Fibroblast of peridontal ligament (primary cell): ENCODE measurements at regions not wholly inside any gene's neighbourhood (a gene's known extent, or its start where the extent isn't known, plus 50 kb on each side); places are given as distances from the start of the nearest gene placed in this dataset.
"Not testable (repeated sequence)": the region's sequence is repeated elsewhere in the genome, so short reads cannot be mapped to it uniquely, and the experiment has no call there.

Experiments
- DNase-seq: peaks from one replicate; pipeline ENCODE4 v3.0.0-alpha.2; 2010; ENCODE audit errors: extremely low read depth

GRCh38 chr4:62709618-62710252 is 1509.6 kb downstream of the ADGRL3 start:
- DNase-seq: no peak

GRCh38 chr4:62706423-62706822 is 1506.3 kb downstream of the ADGRL3 start:
- no peak for DNase-seq

- DNase-seq: no peak
Measured at GRCh38 chr4:62683799-62684566, 1483.9 kb downstream of the ADGRL3 start.

- DNase-seq: no peak
Measured at GRCh38 chr4:62676962-62677361, 1476.8 kb downstream of the ADGRL3 start.

- no peak for DNase-seq
Measured at GRCh38 chr4:62670514-62670913, 1470.4 kb downstream of the ADGRL3 start.

GRCh38 chr4:62661821-62662220 is 1461.7 kb downstream of the ADGRL3 start:
- DNase-seq: no peak

GRCh38 chr4:62656006-62656405 is 1455.9 kb downstream of the ADGRL3 start:
- DNase-seq: no peak

- DNase-seq: no peak
Measured at GRCh38 chr4:62644372-62644771, 1444.2 kb downstream of the ADGRL3 start.

- no peak for DNase-seq
Measured at GRCh38 chr4:62640296-62640695, 1440.2 kb downstream of the ADGRL3 start.

GRCh38 chr4:62627671-62628070 is 1427.5 kb downstream of the ADGRL3 start:
- no peak for DNase-seq

GRCh38 chr4:62627141-62627540 is 1427.0 kb downstream of the ADGRL3 start:
- DNase-seq: no peak

GRCh38 chr4:62622089-62622488 is 1422.0 kb downstream of the ADGRL3 start:
- no peak for DNase-seq

- DNase-seq: no peak
Measured at GRCh38 chr4:62619971-62620370, 1419.8 kb downstream of the ADGRL3 start.

- DNase-seq: no peak
Measured at GRCh38 chr4:62618042-62618441, 1417.9 kb downstream of the ADGRL3 start.

GRCh38 chr4:62601737-62602136 is 1401.6 kb downstream of the ADGRL3 start:
- DNase-seq: no peak

- not testable (repeated sequence) for DNase-seq
Measured at GRCh38 chr4:62595265-62595664, 1395.1 kb downstream of the ADGRL3 start.

GRCh38 chr4:62591756-62592155 is 1391.6 kb downstream of the ADGRL3 start:
- no peak for DNase-seq

- DNase-seq: no peak
Measured at GRCh38 chr4:62588671-62589070, 1388.5 kb downstream of the ADGRL3 start.

- DNase-seq: no peak
Measured at GRCh38 chr4:62571494-62571893, 1371.4 kb downstream of the ADGRL3 start.

- no peak for DNase-seq
Measured at GRCh38 chr4:62560858-62561257, 1360.7 kb downstream of the ADGRL3 start.

- no peak for DNase-seq
Measured at GRCh38 chr4:62550121-62550520, 1350.0 kb downstream of the ADGRL3 start.

GRCh38 chr4:62549601-62550000 is 1349.5 kb downstream of the ADGRL3 start:
- DNase-seq: no peak

- DNase-seq: no peak
Measured at GRCh38 chr4:62548765-62549164, 1348.6 kb downstream of the ADGRL3 start.
